Small intestine (tissue), 7 donors: ENCODE measurements at regions not wholly inside any gene's neighbourhood (a gene's known extent, or its start where the extent isn't known, plus 50 kb on each side); places are given as distances from the start of the nearest gene placed in this dataset.

Source experiments
- DNase-seq, 2 donors: peaks; one replicate each; pipeline versions ENCODE4 v3.0.0 to v3.0.0-alpha.2; 2013
- FAIRE-seq: peaks from 2 replicates; lab custom pipeline; 2012; peaks lifted over from hg19 to GRCh38; lab: Jason Lieb, UNC
- H3K27ac ChIP-seq, 3 donors: one replicate each; pipeline ENCODE4 v1.5.1; 2013; ENCODE audit warnings: low read length in 2 of 3, mild to moderate bottlenecking in 2 of 3, control low read depth in 1 of 3, inconsistent platforms in 1 of 3, low read depth in 1 of 3, moderate library complexity in 1 of 3
- H3K27me3 ChIP-seq, 3 donors: one replicate each; pipeline ENCODE4 v1.6.1; 2013; ENCODE audit warnings: low read length in 3 of 3, inconsistent platforms in 1 of 3; ENCODE audit not compliant: control insufficient read depth in 3 of 3, insufficient read depth in 3 of 3
- H3K36me3 ChIP-seq, 3 donors: one replicate each; pipeline ENCODE4 v1.6.1; 2013; ENCODE audit warnings: low read length in 3 of 3, inconsistent platforms in 1 of 3, low read depth in 1 of 3, mild to moderate bottlenecking in 1 of 3, moderate library complexity in 1 of 3; ENCODE audit not compliant: control insufficient read depth in 3 of 3, insufficient read depth in 2 of 3
- H3K4me1 ChIP-seq, 3 donors: one replicate each; pipeline ENCODE4 v1.6.1; 2013; ENCODE audit warnings: low read length in 2 of 3, inconsistent platforms in 1 of 3, low read depth in 1 of 3, mild to moderate bottlenecking in 1 of 3, moderate library complexity in 1 of 3; ENCODE audit not compliant: control insufficient read depth in 3 of 3, insufficient read depth in 2 of 3
- H3K4me3 ChIP-seq, 3 donors: one replicate each; pipeline ENCODE4 v1.5.1; 2013; ENCODE audit warnings: low read length in 3 of 3, control low read depth in 1 of 3, inconsistent platforms in 1 of 3, low read depth in 1 of 3, mild to moderate bottlenecking in 1 of 3, moderate library complexity in 1 of 3
- H3K9me3 ChIP-seq, 2 donors: one replicate each; pipeline ENCODE4 v1.6.1; 2013; ENCODE audit warnings: low read depth in 1 of 2, low read length in 1 of 2; ENCODE audit not compliant: control insufficient read depth in 2 of 2, insufficient read depth in 1 of 2
- WGBS, 3 donors: extraction: QIAGEN DNeasy Blood & Tissue Kit; methylation state at CpG; one replicate each; pipeline ENCODE4 v1.1.7; 2013; 5-methylcytosine and 5-hydroxymethylcytosine counted together
- donor health status: healthy with polysubstance abuse.
- donor health status: control.
- donor health status: control.
- donor health status: Bipolar disorder and iron deficiency.
- donor health status: healthy.

DNA sequence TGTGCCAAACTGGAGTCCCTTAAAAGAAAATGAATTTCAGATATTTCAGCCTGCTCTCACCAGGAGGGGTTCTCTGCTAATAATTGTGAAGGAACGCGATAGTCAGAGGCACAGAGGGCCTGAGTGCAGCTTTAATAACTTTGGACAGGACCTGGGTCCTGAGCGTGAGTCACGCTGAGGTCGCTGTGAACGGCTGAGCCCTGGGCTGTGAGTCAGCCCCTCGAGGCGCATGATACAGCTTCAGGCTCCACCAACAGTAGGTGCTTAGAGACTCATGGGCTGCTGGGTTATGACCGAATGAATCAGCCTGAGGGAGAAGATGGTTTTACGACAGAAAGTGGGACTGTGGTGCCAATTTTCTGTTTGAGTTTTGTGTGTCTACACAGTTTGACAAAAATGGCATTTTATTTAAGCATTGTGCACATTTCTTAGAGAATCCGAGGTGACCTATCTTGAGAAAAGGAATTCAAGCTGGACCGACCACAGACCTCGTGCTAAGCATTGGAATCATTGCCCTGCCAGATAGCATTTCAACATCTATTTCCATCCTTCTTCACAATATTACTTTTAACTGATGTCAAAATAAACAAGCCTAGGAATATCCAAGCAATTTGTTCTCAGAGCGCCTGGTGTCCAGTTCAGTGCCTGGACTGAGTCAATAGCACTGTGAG is 183.0 kb downstream of the THBS2 start:
- DNase-seq (no peak), FAIRE-seq (no peak)
- Histone ChIP-seq H3K9me3 (no peaks in the 10 kb centered on the region), H3K27ac (peak overlapping the region in 1 of 3 donors; percentile 20), H3K4me1 (no peaks in the 10 kb centered on the region), H3K27me3 (no peaks in the 10 kb centered on the region), H3K36me3 (no peaks in the 10 kb centered on the region), H3K4me3 (no peak overlapping the region)
- WGBS, 3 donors = 66 to 81% (median 69%) methylated on average over 14 of the region's 14 CpGs

DNA sequence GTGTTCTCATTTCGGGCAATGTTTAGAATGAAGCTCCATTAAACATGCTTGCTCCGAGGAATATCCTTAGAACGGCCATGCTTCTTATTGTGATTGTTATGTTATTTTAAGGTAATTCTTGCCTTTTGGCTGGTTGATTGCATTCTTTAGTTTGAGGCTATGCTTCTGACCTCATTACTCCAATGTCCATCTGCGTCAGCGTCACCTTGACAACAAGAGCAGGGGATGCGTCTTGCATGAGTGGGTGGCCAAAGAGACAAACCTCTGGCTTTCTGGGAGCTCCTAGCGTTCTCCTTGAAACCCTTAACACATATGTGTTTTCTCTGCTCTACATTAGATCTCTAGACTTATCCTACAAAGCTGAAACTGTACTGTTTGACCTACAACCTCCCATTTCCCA is 184.3 kb downstream of the THBS2 start:
- Histone ChIP-seq H3K27ac (no peak overlapping the region), H3K4me1 (no peaks in the 10 kb centered on the region), H3K9me3 (no peaks in the 10 kb centered on the region), H3K27me3 (no peaks in the 10 kb centered on the region), H3K36me3 (no peaks in the 10 kb centered on the region), H3K4me3 (no peak overlapping the region)
- no peak for DNase-seq
- FAIRE-seq = no peak
- WGBS, 3 donors = 85 to 91% (median 88%) methylated on average over 7 of the region's 7 CpGs

DNA sequence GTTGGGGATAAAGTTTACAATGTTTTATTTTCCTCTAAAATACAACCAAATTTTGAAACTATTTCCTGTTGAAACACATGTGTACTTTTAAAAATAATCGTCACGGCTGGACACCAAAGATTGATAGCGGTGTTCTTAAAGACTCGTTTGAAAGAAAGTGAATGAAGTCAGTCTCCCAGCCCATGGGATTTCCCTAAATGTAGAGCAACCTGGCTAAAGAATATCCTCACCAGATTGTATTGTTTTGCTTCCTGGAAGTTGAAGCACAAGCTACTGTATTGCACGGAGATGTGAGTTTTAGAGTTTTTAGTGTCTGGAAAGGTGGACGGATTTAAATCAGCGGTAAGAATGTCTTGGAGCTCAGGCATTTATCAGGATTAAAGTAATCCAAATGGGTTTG is 189.5 kb downstream of the THBS2 start:
- Histone ChIP-seq H3K27ac (no peak overlapping the region), H3K27me3 (no peaks in the 10 kb centered on the region), H3K9me3 (peaks cover 0 to 2% of the 10 kb centered on the region in 2 donors), H3K36me3 (no peaks in the 10 kb centered on the region), H3K4me1 (no peaks in the 10 kb centered on the region), H3K4me3 (no peak overlapping the region)
- DNase-seq (no peak), FAIRE-seq (no peak)
- 74 to 84% (median 81%) methylated on average over 7 of the region's 7 CpGs for WGBS, 3 donors

DNA sequence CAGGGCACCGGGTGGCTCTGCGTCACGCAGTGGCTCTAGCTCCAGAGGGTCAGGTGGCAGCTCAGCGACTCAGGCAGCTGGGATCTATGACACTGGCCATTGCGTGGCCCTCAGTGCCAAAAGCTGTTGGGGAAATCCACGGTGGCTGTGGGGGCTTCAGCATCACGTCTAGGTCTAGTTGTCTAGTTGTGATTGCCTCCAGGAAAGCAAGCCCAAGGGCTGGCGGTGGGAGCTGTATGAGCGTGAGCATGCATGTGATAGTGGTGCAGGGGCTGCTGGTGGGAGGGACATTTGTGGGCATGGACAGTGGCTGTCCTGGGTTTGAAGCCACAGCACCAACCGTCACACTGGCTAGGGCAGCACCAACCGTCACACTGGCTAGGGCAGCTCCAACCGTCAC is 191.4 kb downstream of the THBS2 start:
- no peaks in the 10 kb centered on the region for H3K4me1 ChIP-seq
- DNase-seq (no peak), FAIRE-seq (no peak)
- H3K27me3 ChIP-seq = no peaks in the 10 kb centered on the region
- no peaks in the 10 kb centered on the region for H3K36me3 ChIP-seq
- H3K27ac ChIP-seq = no peak overlapping the region
- no peak overlapping the region for H3K4me3 ChIP-seq
- WGBS, 3 donors = 90 to 94% (median 91%) methylated on average over 12 of the region's 12 CpGs
- H3K9me3 ChIP-seq = peaks cover 0 to 2% of the 10 kb centered on the region in 2 donors

DNA sequence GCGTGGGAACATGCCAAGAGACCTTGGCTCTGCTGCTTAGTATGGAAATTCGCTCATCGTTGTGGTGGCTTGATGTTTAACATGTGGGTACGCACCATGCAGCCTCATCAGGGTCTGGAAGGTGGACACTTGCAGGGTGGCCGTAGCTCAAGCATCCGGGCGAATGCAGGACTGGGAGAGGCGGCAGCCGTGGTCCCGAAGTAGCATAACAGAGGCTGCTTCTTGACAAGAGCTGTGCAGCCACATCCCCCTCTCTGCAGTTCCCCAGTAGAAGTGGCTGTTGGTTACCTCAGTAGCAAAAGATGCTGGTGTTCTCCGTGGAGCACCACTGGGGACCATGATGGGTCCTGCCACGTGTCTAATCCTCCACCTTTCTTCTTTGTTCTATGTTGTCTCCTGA is 195.0 kb downstream of the THBS2 start:
- H3K27me3 ChIP-seq = no peaks in the 10 kb centered on the region
- peaks cover 0 to 2% of the 10 kb centered on the region in 2 donors for H3K9me3 ChIP-seq
- 85 to 91% (median 90%) methylated on average over 12 of the region's 12 CpGs for WGBS, 3 donors
- no peaks in the 10 kb centered on the region for H3K4me1 ChIP-seq
- no peak for FAIRE-seq
- no peak for DNase-seq
- H3K27ac ChIP-seq = no peak overlapping the region
- no peaks in the 10 kb centered on the region for H3K36me3 ChIP-seq
- H3K4me3 ChIP-seq = no peak overlapping the region

DNA sequence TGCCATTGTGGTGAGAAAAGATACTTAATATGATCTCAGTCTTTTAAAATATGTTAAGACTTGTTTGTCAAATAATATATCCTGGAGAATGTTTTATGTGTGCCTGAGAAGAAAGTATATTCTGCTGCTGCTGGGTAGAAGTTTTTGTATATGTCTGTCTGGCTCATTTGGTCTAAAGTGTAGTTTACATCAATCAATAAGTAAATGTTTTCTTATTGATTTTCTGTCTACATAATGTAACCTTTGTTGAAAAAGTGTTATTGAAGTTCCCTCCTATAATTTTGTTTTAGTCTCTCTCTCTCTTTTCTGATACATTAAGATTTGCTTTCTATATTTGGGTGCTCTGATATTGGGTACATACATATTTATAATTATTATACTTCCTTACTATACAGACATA is 201.2 kb downstream of the THBS2 start:
- Histone ChIP-seq H3K36me3 (no peaks in the 10 kb centered on the region), H3K27ac (no peak overlapping the region), H3K4me1 (no peaks in the 10 kb centered on the region), H3K27me3 (peaks cover 0 to 2% (median 0%) of the 10 kb centered on the region in 3 donors), H3K9me3 (no peaks in the 10 kb centered on the region), H3K4me3 (no peak overlapping the region)
- FAIRE-seq = no peak
- DNase-seq = no peak

DNA sequence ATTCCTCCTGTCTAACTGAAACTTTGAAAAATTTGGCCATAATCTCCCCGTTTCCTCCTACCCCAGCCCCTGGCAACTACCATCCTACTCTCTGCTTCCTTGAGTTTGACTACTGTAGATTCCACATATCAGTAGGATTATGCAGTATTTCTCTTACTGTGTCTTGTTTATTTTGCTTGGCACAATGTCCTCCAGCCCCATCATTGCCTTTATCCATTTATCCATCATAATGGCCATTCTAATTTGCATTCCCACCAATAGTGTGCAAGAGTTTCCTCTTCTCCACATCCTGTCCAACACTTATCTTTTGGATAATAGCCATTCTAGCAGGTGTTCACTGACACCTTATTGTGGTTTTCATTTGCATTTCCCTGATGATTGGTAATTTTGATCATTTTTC is 202.3 kb downstream of the THBS2 start:
- Histone ChIP-seq H3K9me3 (no peaks in the 10 kb centered on the region), H3K4me1 (no peaks in the 10 kb centered on the region), H3K4me3 (no peak overlapping the region), H3K27ac (no peak overlapping the region), H3K36me3 (no peaks in the 10 kb centered on the region), H3K27me3 (peaks cover 0 to 2% (median 0%) of the 10 kb centered on the region in 3 donors)
- WGBS, 3 donors = 69 to 100% (median 78%) methylated on average over 1 of the region's 1 CpG
- no peak for DNase-seq
- no peak for FAIRE-seq

DNA sequence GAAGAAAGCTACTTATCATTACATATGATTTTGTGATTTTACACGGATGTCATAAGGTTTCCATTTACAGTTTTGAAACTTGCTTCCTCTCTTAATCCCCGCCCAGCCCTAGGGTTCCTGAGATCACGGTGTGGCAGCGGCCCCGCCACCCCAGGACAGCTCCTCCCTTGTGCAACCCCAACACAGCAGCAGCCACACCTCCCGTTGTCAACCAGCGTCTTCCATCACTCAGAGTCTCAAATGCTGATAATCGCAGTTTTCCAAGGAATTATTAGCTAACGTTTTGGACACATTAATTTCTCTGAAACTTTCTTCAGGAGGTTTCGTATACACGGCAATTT is 204.8 kb downstream of the THBS2 start:
- H3K4me1 ChIP-seq = no peaks in the 10 kb centered on the region
- peaks cover 0 to 2% (median 0%) of the 10 kb centered on the region in 3 donors for H3K27me3 ChIP-seq
- H3K4me3 ChIP-seq = no peak overlapping the region
- WGBS, 3 donors = 66 to 72% (median 72%) methylated on average over 11 of the region's 11 CpGs
- H3K9me3 ChIP-seq = no peaks in the 10 kb centered on the region
- no peak for FAIRE-seq
- no peak overlapping the region for H3K27ac ChIP-seq
- no peaks in the 10 kb centered on the region for H3K36me3 ChIP-seq
- no peak for DNase-seq
